GM20431 (cell line): ENCODE measurements at regions not wholly inside any gene's neighbourhood (a gene's known extent, or its start where the extent isn't known, plus 50 kb on each side); places are given as distances from the start of the nearest gene placed in this dataset.

ENCODE experiments used
- in situ Hi-C: fragments of 300-500 bp; cut with MseI, MboI; formaldehyde crosslinking; loops from one replicate; pipeline ENCODE4 v1.15.0; 2020; ENCODE audit warnings: low sequenced_read_pairs; ENCODE audit not compliant: unreplicated experiment

GRCh38 chr11:122331079-122331478, 215.1 kb upstream of the BLID start:
- in situ Hi-C loops, result no loop called here

- in situ Hi-C loops, result no loop called here
These were observed 214.4 kb upstream of the BLID start for GRCh38 chr11:122330279-122330965.

DNA sequence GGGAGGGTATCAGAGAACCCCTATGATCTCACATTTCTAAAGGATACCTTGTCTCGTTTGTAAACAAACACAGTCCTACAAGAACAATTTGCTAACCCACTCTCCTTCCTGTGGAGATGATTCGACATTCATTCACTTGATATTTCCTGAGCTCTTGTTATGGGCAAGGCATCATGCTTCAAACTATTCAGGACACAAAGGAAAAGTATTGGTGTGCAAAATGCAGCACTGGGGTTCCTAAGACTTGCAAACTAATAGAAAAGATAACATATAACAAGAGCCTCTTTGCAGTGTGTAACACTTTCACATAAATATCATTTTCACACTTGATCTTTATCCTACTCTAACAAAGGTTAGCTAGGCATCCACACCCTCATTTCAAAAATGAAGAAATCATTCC, 211.5 kb upstream of the BLID start:
- in situ Hi-C loops, result no loop called here

DNA sequence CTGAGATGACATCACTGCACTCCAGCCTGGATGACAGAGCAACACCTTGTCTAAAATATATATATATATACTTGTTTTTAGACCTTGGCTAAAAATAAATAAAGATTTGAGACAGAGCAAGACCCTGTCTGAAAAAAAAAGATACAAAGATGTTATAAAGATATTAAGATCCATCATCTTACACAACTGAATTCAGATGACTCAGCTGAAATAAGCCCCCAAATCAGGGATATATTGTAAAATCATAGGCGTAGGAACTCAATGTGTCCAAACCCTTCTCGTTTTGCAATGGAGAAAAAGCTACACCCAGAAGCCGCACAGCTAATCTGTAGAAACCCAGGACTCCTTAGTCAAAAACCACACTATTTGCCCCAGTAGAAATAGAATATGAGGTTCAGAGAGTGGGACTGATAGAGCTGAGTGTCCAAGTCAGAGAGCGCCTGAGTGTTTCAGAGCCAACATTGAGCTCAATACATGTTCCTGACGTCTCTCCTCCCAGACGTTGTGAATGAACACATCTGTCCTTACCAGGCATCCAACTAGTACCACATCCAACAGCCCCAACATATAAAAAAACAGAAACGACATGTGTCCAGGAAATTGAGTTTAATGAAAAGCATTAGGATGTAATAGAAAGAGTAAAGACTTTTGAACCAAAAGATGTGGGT, 207.9 kb upstream of the BLID start:
- in situ Hi-C loops, result no loop called here

DNA sequence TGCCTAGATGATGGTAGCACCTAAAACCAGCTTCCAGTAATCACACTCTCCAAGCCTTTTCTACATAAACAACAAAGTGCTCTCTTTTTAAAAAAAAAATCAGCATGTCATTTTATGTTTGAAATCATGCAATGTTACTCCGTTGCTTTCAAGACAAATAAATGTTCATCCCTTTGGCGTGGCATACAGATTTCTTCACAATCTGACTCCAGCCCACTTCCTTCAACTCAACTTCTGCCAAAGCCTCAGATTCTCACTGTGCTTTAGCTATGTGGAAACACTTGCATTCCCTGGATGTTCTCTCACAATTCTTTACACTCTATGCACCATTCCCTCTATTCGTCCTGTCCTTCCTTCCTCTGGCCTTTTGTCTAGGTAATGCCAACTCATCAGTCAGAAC, 206.3 kb upstream of the BLID start:
- in situ Hi-C loops, result no loop called here

- in situ Hi-C loops, result no loop called here
These were observed 204.7 kb upstream of the BLID start for GRCh38 chr11:122320671-122321070.

DNA sequence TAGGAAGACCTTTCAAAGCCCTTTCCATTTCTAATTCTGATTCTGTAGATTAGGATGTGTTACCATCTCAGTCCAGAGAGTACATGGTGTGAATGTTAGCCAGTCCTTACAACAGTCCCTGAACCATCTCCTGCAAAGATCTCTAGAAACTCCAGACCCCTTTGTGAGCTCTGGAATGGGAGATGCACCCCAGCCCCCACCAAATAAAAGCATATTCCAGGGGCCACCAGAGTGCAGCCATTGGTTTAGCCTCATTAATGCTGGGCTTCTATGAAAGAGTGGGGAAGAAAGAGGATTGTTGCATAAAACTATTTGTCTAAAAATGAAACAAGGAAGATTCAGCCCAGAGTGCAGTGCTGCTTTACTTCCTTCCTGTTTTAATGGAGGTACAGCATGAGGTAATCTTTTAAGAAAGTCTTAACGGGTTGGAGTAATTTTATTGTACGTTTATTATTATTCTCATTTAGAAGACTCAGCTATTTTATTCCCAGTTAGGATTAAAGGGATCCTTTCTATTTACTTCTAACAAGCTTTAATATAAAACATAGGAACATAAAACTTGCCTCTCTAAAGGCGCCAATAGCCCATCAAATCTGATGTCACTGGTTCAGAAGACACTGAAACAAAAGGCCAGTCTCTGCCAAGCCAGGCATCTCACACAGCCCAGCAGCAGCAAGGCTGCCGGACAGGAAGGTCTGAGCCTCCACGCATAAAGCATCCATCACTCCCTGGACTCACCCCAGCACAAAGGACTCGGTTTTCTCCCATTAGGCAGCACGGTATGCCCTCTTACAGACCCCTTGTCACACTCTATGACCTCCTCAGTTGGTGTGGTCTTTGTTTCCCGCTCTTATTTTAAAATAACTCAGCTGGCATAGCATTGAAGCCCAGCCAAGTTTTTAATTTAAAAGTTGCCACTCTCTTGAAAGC, 203.9 kb upstream of the BLID start:
- in situ Hi-C loops, result no loop called here

DNA sequence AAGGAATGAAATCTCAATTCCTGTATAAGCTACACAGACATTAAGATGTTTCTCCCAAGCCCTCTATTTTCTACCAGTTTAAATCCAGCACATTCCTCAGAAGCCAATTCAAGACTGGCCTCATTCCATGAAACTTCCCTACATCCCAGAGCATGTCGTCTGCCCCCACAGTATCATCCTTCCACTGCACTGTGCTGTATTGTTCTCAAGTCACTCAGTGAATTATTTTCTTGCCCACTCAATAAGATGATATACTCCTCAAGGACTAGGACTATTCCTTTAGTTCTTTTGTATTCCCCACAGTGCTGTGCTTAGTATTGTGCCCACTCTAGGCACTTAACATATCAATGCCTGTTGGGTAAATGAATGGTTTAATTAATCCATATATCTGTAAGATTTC, 203.1 kb upstream of the BLID start:
- in situ Hi-C loops, result no loop called here

DNA sequence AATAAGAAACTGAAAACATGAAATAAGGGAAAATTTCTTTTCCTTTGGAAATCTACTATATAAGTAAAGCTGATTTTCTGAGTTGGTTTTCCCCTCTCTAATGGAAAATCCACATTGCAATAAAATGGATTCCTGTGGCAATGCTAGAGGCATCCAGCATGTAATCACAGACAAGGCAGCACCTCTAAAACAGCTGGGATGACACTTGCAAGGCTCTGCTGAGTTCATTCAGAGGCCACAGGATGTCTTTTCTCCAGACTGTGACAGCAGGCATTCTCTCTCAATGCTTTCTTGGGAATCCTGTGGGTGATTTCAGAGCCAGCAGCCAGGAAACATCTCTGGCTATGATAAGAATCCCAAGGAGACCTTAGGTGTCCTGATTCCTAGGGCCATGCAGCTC, 201.3 kb upstream of the BLID start:
- in situ Hi-C loops, result no loop called here

GRCh38 chr11:122313581-122313980, 197.6 kb upstream of the BLID start:
- in situ Hi-C loops, result no loop called here

DNA sequence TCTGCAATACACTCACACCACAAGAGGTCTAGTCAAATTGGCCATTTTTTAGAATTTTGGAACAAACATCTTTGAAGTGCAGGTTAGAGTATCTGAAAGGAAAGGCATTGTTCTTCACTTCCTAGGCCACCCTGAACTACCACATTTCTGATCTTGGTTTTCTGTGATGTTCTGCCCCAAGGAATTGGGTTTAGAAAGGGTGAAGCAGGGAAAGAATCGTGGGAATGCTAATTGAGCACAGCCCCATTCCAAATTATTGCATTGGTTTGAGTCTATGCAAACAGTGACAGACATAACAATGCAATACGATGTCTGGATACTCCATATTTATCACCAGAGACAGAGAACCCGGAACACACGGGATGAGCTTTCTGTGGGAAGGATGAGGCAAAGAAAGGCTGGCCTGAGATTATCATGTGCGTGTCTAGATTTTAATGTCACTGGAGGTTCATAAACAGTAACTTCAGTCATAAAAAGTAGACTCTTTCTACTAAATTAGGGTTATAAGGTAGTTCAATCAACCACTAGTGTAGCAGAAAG, 195.3 kb upstream of the BLID start:
- in situ Hi-C loops, result no loop called here

DNA sequence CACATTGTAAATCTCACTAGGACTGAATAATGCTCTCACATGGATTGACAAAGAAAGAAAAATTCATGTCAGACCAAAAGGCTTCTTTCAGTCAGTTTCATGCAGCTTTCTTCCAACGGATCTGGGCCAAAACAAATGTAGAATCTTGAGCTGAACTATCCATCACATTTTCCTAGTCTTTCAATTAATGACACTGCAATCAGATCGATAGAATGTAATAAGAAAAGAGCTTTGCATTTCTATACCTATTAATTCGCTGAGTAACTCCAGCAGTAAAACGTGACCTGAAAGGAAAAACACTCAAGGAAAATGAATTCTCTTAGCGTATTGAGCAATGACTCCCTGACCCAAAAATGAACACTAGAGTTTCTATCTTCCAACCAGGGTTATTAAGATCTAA, 194.8 kb upstream of the BLID start:
- in situ Hi-C loops, result no loop called here

- in situ Hi-C loops, result no loop called here
These were observed 193.4 kb upstream of the BLID start for GRCh38 chr11:122309262-122309925.

DNA sequence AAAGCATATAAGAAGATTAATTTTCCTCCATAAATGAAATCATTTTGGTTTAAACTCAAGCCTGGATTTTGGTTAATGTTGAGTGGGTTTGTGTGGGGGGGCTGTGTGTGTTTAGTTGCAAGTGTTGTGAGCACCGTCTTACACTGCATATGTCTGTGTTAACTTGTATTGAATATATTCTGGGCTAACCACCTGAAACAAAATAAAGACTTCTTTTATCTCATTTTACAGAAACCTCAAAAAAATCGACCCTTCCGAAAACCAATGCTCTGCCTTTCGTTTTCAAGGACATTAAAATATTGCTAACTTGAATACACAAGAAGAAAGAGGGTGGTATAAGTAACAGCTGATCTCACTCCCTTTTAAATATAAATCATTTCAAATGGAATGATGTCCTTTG, 192.2 kb upstream of the BLID start:
- in situ Hi-C loops, result no loop called here

DNA sequence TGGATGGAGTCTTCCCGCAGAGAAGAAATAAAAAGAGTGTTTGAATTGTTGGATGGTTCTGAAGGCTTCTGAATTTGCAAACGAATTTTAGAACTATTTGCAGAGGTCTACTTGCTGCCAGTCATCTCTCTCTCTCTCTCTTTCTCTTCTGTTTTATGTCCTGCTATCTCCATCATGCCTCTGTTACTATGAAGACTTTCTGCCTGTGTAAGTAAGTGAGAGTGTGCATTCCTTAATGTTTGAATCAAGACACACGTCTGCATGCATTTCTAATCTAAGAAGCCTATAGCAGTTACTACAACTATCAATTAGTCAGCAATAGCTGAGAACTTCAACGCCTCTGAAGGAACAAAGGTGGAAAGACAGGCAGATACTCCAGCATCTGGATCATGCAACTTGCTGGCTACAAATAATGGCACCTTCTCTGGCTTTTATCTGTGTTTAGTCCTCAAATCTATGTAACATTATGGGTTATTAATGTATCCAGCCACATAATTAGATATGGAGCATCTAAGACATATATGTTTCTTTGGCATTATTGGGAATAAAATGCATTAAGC, 191.5 kb upstream of the BLID start:
- in situ Hi-C loops, result no loop called here

DNA sequence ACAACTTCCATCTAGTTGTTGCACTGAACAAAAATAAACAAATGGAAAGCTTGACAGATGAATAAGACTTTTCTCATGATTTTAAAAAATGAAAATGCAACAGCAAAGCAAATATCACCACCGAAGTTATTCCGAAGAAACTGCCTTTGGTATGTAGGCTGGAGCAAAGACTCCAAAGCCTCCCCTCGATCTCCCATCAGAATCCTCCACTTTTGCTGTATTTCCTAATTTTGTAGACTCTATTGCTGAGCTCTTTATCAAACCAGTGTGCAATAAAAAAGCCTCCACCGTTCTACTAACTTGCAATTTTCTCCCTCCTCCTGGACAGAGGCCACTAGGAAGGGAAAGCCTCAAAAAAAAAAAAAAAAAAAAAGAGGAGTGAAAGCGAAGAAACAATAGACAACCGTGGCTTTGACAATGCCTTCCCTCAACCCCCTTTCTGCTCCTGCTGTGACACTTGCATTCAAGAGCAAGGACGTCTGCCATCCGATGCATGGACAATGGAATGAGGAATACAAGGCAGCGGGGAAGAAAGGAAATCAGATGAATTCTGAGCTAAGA, 190.9 kb upstream of the BLID start:
- in situ Hi-C loops, result no loop called here

GRCh38 chr11:122305426-122306320, 189.7 kb upstream of the BLID start:
- in situ Hi-C loops, result no loop called here

GRCh38 chr11:122304973-122305372, 189.0 kb upstream of the BLID start:
- in situ Hi-C loops, result no loop called here

DNA sequence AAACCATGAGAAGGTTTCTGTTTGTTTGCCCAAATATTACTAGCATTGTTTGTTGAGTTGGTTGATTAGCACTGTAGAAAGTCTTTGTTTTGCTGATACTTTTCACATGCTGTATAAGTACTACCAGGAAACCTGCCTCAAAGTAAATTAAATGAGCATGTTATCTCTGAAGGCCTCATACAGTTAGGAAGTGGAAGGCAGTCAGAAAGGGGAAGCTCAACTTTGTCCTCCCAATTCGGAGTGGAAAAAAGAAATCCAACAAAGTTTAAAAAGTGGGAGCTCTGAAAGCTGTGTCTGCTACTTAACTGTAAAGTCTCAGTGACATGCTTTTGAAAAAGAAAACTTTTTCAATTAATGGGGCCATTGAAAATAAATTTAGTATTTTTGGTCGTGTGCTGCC, 188.3 kb upstream of the BLID start:
- in situ Hi-C loops, result no loop called here
